Spleen (tissue), 7 donors: ENCODE measurements at regions not wholly inside any gene's neighbourhood (a gene's known extent, or its start where the extent isn't known, plus 50 kb on each side); places are given as distances from the start of the nearest gene placed in this dataset.

Source experiments
- POLR2AphosphoS5 ChIP-seq, 3 donors: sonication (generic); formaldehyde crosslinking; IDR thresholded peaks; one replicate each; pipeline ENCODE4 v1.5.1; 2017; ENCODE audit warnings: antibody characterized with exemption in 3 of 3
- TF ChIP-seq, protein P1 (sequence below), 11 experiments: fragments of 200-600 bp in 7 of 11; fragments of 450-650 bp in 4 of 11; sonication (generic) in 4 of 11; IDR thresholded peaks in 8 of 11; conservative IDR thresholded peaks in 3 of 11; 1 replicate in 7 of 11; 2 replicates in 4 of 11; pipeline versions ENCODE4 v1.4.0 to v1.8.0; 2016 to 2021; ENCODE audit warnings: antibody characterized with exemption in 11 of 11, inconsistent platforms in 4 of 11, mild to moderate bottlenecking in 1 of 11
- donor health status: DM: no; HTN: no; CAD: no; lungs with moderate emphysema.
- donor health status: DM: no; HTN: no; CAD: no.
- donor health status: DM: no; HTN: no; CAD: no.

DNA sequence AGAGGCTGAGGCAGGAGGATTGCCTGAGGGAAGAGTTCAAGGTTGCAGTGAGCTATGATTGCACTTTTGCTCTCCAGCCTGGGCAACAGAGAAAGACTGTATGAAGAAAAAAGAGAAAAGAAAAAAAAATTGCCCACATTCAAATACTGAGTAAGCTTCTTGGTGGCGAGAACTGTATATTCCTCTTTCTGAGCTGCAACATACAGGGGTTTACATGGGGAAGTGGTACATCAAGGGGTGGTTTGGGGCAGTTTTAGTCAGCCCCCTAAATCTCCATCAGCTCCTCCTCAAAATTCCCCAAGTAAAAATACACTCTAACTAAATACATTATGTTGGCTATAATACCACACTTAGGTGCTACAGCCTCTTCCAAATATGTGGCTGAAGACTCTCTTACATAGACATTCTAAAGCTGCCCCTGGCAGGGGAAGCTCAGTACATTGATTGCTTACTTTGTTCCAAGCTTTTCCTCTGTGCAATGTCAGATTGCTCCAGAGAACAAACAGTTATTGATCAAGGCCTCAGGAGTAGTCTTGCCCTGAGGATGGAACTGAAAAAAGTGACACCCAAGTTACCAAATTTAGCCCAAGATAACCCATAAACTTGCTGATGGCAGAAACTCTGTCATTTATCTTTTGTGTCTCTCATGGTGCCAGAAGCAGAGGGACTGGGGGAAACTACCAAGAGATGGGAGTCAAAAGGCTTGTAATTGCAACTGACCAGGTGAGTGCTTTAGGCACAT is 107.4 kb upstream of the RIPOR2 start:
- TF ChIP-seq, protein P1, sequence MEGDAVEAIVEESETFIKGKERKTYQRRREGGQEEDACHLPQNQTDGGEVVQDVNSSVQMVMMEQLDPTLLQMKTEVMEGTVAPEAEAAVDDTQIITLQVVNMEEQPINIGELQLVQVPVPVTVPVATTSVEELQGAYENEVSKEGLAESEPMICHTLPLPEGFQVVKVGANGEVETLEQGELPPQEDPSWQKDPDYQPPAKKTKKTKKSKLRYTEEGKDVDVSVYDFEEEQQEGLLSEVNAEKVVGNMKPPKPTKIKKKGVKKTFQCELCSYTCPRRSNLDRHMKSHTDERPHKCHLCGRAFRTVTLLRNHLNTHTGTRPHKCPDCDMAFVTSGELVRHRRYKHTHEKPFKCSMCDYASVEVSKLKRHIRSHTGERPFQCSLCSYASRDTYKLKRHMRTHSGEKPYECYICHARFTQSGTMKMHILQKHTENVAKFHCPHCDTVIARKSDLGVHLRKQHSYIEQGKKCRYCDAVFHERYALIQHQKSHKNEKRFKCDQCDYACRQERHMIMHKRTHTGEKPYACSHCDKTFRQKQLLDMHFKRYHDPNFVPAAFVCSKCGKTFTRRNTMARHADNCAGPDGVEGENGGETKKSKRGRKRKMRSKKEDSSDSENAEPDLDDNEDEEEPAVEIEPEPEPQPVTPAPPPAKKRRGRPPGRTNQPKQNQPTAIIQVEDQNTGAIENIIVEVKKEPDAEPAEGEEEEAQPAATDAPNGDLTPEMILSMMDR (IDR thresholded peaks at IDR 0.05 in 8 of 11, conservative IDR thresholded peaks at IDR 0.05 in 3 of 11), result no peak
- TF ChIP-seq POLR2AphosphoS5 (IDR thresholded peaks at IDR 0.05), result no peak
